NCI-H1105 treated with DMSO at 0.1 percent for 48 hours (cell line): ENCODE measurements at regions not wholly inside any gene's neighbourhood (a gene's known extent, or its start where the extent isn't known, plus 50 kb on each side); places are given as distances from the start of the nearest gene placed in this dataset.
"Not testable (repeated sequence)": the region's sequence is repeated elsewhere in the genome, so short reads cannot be mapped to it uniquely, and the experiment has no call there.

Experiments used
- DNase-seq: peaks from one replicate; lab custom pipeline; 2025; lab: John Stamatoyannopoulos, UW

DNA sequence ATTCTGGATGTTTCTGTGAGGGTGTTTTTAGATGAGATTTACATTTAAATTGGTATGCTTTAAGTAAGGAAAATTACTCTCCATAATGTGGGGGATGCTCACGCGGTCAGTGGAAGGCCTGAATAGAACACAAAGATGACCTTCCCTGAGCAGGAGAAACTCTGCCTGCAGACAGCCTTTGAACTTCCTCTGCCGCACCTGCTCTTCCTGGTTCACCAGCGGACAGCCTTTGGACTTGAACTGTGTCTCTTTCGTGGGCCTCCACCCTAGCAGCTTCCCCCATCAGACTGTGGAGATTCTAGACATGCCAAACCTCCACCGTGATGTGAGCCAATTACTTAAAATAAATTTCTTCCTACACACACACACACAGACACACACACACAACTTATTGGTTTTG lies 210.7 kb downstream of the EFCAB11 start:
- DNase-seq: no peak

DNA sequence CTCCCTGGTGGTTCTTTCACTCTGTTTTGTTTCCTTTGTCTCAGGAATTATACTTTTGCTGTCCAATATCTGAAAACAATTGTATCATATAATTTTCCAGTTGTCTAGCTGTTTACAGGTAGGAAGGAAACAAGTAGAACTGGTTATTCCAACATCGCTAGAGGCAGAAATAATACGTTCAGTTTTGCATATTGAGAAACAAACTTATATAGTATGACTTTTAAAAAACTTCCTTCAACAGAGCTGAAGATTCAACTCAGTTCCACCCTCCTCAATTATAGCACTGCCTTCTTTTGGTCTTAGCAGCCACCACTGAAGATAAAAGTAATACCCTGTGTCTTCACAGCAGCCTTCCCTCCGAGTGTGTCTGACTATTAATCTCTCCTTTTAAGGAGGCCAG lies 214.3 kb downstream of the EFCAB11 start:
- no peak for DNase-seq

DNA sequence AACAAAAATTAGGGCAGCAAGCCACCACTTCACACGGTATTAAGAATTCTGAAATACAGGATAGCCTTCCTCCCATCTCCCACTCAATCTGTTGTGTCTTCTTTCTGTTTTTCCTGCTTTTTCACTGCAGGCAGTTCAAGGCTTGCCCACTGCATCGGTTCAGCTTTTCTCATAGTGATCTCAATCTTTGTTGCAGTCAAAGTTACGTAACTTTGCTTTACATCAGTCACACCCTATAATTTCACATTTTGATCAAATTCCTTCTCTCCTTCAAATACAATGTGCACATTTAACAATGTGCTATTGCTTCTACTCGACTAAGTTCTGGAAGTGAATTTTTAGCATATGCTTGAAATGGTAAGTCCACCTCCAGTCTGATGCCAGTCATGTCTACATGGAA lies 217.6 kb downstream of the EFCAB11 start:
- no peak for DNase-seq

DNA sequence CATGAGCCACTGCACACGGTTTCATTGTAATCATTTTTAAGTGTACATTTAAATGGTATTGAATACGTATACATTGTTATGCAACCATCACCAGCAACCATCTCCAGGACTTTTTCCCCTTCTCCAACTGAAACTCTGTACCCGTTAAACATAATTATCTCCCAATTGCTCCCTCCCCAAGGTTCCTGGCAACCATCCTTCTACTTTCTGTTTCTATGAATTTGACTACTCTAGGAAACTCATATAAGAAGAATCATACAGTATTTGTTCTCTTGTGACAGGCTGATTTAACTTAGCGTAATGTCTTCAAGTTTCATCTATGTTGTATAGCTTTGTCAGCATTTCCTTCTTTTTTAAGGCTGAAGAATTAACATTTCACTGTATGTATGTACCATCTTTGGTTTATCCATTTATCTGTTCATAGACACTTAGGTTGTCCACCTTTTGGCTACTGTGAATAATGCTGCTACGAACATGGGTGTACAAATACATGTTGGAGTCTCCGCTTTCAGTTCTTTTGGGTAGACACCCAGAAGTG lies 223.1 kb downstream of the EFCAB11 start:
- DNase-seq: no peak

DNA sequence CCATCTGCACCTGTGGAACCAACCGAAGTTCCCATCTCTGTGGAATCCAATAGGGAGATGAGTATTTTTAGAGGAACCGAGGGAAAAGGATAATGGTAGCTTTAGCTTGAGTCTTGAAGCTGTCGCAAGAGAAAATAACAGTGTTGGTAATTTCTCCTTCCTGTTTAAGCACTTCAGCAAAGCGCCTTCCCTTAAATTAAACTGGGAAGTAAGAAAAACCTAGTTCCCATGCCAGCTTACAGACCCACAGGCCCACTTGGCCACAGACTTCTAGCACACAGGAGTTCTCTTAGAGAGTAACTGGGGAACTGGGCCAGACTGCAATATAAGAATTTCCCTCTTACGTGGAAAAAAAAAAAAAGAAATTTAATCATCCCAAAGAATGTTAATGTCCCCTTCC lies 223.8 kb downstream of the EFCAB11 start:
- no peak for DNase-seq

DNA sequence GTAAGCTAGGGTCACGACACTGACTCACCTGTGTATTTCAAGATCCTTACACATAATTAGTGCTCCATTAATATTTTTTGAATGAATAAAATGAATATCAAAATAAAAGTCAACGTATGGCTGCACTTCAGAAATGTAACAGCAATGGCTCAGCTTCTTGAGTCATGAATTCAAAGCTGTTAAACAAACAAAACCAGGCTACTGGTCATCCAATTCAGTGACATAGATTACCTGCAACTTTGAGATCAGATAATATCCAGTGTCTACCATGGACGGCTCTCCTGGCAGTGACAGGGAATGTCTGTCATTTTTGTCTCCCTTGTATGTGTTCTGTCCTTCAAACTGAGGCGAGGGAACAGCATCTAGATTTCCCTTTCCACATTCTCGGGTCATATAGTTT lies 225.6 kb downstream of the EFCAB11 start:
- no peak for DNase-seq

DNA sequence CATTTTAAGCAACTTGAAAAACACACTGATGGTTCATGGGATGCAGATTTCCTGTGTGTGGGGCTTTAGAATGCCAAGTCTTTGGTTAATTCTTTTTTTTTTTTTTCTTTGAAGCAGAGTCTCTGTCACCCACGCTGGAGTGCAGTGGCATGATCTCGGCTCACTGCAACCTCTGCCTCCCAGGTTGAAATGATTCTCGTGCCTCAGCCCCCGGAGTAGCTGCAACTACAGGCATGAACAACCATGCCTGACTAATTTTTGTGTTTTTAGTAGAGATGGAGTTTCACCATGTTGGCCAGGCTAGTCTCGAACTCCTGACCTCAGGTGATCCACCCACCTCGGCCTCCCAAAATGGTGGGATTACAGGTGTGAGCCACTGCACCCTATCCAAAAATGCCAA lies 228.3 kb downstream of the EFCAB11 start:
- DNase-seq: not testable (repeated sequence)

DNA sequence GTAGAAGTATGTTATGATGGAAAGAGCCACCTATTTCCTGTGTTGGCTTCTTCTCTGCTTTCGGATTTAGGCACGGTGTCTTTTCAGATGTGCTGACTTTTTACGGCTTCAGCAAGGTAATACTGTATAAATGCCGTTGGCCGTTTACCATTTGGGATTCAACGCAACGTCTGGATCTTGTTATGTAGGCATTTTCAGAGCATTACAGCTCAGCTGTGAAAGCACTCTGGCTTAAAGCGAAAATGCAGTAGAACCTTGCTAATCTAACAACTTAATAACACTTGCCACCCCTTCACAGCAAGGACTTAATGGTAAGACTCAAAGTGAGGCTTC lies 229.9 kb downstream of the EFCAB11 start:
- no peak for DNase-seq

DNA sequence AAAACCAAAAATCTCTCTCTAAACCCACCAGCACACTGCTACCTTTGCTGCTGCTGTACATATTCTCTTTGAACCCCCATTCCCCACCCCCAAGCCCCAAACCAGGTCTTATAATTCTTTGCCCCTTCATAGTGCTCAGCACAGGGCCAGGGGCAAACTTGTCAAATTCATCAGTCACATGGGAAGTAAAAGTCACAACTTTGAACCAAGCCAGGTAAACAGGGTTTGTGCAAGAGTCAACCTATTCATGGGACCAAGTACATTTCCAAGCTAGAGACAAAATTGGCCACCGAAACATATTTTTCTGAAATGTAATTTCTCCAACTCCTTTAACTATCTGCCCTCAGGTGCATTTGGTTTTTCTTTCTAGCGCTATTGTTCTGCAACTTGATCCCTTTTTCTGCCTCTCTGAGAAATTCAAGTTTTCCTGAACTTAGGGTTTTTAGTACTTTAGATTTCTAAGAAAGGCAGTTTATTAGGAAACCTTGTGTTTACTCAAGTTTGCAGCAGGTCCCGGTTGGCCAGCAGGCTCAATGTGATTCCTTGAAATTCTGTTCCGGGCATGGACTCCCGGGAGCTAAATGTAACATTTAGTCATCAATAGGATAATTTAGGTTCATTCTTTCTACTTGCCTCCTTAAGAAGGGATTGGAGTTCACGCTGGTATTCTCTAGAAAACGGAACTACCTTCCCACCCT lies 230.5 kb downstream of the EFCAB11 start:
- DNase-seq: no peak

DNA sequence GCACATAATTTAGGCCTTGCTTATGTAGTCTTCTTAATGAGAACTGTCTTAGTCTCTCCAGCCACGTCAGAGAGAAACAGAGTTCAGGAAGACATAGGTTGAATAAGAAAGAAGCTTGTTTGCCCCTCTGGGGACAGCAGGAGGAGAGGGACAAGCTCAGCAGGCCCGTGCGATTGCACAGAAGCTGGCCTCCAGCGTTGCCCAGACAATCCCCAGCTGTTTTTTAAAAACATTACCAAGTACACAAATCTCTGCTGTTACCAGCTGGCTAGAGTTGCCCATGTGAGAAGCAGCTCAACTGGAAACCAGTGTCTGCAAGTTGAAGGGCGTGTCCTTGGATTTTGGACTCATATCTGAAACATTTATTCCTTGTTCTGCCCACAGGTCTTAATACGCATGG lies 232.6 kb downstream of the EFCAB11 start:
- no peak for DNase-seq

DNA sequence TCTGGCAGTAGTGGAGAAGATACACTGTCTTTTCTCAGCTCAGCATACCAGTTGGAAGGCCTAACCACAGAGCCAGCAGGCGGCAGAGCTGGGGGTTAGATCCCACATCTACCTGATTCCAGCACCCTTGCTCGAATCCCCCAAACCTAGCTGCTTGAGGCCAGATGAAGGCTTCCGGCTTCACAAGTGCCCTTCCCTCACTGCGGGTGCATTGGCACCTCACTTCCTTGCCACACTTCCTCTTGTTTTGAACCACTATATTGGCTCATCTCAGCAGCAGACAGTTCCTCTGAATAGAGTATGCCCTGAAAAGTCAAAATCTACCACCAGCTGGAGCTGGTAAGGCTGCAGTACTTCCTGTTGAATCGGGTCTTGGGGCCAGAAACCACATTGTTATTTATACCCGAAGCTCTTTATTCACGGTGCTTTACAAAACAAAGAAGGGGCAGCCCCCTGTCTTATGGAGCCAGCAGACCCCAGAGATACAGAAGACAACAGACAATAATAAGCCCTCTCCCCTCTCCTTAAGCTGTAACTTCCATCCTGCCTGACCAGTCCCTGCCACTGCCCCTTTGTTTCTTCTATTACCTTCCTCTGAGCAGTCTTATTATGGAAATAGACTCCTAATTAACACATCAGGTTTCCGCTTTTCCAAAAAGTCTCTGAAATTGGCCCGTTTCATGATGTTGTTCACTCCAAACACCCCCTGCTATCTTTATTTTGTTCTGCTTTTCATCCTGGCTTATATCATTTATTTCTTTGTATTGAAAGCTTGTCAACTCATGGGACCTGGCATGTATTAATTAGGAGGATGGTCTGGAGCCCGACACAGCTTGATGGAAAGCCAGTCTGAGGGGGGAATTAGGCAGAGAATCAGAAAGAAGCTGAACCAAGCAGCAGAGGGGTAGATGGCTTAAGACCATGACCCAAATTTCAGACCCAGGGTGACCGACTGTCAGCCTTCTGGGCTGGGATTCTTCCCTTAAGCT lies 233.5 kb downstream of the EFCAB11 start:
- no peak for DNase-seq

DNA sequence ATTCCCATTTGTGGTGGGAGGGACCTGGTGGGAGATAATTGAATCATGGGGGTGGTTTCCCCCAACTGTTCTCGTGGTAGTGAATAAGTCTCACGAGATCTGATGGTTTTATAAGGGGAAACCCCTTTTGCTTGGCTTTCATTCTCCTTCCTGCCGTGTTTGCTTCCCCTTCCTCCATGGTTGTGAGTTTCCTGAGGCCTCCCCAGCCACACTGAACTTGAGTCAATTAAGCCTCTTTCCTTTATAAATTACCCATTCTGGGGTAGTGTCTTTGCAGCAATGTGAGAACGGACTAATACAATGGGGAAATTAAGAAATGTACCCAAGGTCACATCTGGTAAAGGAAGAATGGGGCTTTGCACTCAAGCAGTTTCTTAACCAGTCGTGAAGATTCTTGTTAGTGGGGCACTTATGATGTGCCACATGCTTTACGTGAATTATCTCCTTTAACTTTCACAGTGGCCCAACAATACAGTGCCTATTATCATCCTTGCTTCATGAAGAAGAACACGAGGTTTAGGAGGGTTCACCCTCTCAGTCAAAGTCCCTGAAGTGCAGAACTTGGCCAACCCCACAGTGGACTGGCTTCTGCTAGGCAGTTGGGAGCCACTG lies 234.3 kb downstream of the EFCAB11 start:
- no peak for DNase-seq

DNA sequence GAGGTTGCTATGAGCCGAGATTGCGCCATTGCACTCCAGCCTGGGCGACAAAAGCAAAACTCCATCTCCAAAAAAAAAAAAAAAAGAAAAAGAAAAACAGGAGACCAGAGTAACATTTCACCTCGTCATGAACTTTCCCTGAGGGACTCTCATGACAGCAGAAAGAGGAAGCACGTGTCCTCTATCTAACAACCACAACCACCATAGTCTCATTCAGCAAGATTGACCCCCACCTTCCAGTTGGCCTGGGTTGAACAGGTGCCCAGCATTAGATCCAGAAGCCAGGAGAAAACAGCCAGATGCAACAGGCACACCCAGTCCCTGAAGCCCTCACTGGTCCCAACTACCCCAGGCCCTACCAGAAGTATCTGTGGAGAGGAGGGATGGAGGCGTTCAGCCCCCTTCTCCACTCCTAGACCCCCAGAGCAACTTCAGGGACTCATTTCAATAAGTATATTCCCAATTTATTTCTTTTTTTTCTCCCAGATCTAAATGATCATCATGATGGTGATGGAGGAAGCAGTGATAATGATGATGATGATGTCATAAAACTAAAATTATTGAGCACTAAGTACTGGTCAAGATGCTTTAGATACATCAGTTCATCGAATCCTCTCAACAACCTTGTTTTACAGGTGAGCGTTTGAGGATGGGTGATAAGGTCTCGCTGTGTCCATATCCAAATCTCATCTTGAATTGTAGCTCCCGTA lies 235.0 kb downstream of the EFCAB11 start:
- no peak for DNase-seq

DNA sequence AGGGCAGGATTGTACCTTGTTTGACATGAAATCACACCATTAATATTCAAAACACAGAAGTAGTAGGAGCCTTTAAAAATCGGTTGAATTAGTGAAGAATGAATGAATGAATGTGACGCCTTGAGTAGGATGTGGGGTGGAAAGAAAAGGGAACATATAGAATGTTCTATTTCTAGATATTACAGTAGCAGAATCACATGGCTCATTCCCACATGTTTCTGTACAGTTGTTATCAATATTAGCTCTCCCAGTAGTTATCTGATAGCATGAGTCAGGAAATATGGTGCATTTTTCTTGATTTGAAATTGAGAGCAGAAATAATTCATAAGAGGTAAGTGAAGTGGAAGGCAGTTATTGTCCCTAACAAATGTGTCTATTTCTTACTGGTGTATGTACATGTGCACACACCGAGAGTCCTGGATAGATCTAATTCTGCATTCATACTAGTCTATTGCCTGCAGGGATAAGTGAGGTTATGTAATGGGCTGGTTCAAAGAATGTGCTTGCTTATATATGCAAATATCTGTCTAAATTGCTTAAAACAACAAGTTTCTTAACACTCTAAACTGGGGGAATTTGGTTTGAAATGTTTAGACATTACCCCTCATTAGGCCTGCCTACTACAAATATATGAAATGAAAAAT lies 245.4 kb downstream of the EFCAB11 start:
- no peak for DNase-seq

DNA sequence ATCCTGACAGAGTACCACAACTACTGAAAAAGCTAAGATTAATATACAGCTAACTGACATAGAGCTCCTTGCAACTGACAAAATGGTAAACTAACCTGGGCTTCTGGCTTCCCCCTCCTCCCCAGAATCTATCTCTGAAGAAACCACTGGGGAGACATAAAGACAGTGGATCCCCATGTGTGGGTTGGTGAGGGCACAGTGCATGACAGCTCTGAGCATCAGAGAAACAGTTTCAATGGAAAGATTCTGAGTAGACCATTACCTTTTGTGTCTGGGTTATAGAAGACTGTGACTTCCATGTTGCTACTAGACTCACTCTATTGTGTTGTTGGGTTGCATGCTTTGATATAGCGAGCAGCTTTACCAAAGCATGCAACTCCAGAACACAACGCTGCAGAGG lies 247.4 kb downstream of the EFCAB11 start:
- DNase-seq: no peak

DNA sequence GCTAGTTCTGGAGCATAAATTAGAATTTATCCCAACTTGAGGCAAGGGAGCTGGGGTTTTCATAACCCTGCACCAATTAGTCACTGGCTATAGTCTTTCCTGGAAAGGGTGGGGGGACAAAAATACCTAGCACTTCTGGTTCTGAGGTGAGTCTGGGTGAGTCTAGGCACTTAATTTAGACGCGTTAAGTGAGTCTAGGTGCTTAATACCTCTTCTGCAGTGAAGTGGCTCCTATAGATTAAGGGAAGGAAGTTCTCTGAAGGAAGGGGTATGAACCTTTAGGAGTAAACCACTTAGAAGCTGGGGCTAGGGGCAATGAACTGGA lies 251.7 kb downstream of the EFCAB11 start:
- DNase-seq: no peak

DNA sequence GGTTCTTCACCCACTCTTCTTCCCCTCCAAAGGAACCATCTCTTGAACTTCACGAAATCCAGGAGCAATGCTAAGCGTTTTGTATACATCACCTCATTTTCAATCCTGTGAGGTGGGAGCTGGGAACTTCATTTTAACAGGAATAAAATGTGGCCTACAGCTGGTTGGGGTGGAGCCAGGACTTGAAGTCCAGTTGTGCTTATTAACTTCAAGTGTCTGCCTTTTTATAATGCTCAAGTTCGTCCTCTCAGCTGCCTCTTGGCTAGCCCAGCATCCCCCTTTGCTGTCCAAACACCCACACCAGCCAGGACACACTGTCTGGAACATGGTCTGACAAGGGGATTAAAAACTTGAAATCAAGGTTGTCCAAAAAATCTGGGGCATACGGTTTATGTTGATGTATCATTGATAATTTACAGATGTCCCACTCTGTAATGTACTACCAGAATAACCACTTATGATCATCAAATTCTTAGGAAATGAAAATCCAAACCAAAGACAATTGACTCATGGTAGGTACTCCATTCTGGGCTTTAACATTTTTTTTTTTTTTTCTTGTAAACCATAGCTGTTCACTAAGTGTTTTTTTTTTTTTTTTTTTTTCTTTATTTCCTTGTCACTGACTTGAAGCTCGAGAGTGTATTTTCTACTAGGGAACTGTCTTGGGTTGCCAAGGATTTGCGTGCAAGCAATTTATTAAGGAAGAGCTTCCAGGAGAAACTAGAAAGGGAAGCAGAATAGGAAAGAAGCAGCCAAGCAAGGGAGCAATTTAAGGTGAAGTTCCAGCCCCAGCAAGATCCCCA lies 252.3 kb downstream of the EFCAB11 start:
- DNase-seq: peak; percentile 49

DNA sequence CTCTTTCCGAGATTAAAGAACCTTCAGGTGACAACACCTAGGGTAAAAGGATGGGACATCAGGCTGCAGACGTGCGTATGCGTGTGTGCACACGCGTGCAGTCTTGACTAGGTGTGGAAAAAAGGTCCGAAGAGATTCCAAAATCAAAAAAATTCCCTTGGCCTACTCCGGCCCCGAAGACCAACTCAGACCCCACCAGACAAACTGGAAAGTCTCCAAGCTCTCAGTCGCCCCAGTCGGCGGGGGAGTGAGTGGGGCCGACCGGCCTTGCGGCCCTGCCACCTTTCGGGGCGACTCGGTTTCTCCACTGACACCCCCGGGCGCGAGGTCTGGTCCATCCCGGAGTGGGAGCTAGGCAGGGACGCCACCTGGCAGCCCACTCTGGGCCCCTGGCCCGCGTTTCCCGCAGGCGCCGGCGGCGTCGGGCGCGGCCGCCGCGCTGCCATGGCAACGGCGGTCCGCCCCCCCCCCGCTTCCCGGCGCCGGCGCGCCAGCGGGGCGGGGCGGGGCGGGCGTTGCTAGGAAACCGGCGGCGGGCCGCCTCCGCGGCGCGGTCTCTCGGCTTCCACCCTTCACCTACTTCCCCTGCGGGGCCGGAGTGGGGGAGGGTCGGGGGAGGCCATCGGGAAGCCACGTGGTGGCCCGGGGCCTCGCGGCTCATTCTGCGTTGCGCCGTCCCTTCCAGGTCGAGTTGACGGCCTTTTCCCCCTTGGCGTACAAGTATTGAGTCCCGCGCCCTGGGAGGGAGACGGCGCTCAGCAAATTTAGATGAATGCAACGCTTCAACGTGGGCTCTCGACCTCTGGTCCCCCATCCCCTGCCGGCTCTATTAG lies 253.1 kb downstream of the EFCAB11 start:
- peak; percentile 77 for DNase-seq

DNA sequence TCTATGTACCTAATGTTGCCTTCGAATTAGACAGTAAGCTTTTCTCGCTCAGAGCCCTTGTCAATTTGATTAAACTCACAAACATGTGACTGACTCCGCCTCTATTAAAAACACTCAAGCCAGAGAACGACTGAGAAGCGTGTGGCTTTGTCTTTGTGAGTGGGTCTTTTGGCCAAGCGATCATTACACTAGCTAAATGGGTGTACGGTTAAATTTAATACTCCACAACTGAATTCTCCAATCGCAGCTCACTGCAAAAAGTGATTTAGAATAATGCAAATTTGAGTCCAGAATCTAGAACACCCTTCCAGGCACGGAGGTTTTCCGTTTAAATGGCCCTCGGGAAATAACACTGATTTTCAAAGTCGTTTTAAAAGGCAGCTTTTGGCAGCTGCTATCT lies 253.7 kb downstream of the EFCAB11 start:
- peak; percentile 33 for DNase-seq

DNA sequence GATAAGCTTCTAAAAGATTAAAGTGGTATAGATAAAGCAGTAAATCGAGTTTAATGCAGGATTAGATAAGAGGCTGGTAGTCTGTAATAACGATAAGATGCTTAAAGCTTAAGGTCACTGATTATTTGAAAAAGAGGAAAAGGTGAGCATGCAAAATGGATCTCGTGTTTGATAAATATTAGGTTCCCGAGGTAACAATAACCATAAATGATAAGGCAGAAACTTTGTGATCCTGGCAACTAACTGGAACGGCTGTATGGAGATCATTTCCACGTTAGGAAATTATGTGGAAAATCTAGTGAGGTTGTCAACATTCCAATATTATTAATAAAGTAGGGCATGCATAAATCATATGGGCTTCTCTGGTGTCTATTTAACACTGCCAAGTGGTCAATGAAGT lies 255.5 kb downstream of the EFCAB11 start:
- no peak for DNase-seq
